ENCODE measurements at regions not wholly inside any gene's neighbourhood (a gene's known extent, or its start where the extent isn't known, plus 50 kb on each side); places are given as distances from the start of the nearest gene placed in this dataset.

DNA sequence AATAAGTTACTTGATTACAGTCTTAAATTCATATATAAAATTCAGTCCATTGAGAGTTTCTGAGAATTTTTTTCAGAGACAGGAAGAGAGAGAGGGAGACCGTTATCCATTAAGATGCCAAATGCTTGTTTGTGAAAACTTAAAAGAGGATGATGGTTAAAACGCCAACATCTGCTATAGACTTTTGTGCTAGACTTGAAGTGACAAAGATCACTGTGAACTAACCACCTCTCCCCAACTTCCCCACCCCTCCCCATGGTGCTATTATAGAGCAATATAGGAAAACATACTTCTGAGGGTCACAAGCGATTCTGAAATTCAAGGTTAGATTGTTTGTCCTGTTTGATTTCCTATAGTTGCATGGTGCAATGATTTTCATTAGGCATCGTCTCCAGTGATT is 440.8 kb downstream of the RMST start:
- Histone ChIP-seq H2BK120ac (ENCODE audit: low read depth, low read length, poor library complexity, severe bottlenecking) (no peak overlapping the region), H2BK15ac (ENCODE audit: low read depth, low read length) (no peak overlapping the region), H2AFZ (ENCODE audit: low read length) (no peak overlapping the region), H4K8ac (replicated peaks; ENCODE audit: insufficient read length, low read depth, low read length) (no peak overlapping the region), H4K20me1 (ENCODE audit: control insufficient read depth, insufficient read depth, insufficient read length) (no peaks in the 10 kb centered on the region), H3K79me2 (ENCODE audit: insufficient read depth, low read length) (no peaks in the 10 kb centered on the region), H3K27ac (ENCODE audit: insufficient read length, low read depth, low read length) (no peak overlapping the region), H3K23me2 (ENCODE audit: insufficient read length, low read depth, low read length, poor library complexity, severe bottlenecking) (no peaks in the 10 kb centered on the region), H3K4me1 (ENCODE audit: insufficient read depth, low read length) (no peaks in the 10 kb centered on the region), H3K4me2 (ENCODE audit: insufficient read depth, insufficient read length, low read length) (no peak overlapping the region), H2AK5ac (ENCODE audit: insufficient read length, low read length) (no peak overlapping the region), H3K9me3 (ENCODE audit: control insufficient read depth, low read depth, low read length) (no peaks in the 10 kb centered on the region), H4K5ac (ENCODE audit: insufficient read length, low read depth, low read length) (no peak overlapping the region), H3K79me1 (ENCODE audit: insufficient read depth, low read depth, low read length, poor library complexity, severe bottlenecking) (no peaks in the 10 kb centered on the region), H2BK12ac (ENCODE audit: insufficient read length, low read depth, low read length) (no peak overlapping the region), H3K9ac (ENCODE audit: extremely low read depth, insufficient read length, low read length) (no peak overlapping the region), H3K18ac (ENCODE audit: insufficient read length, low read depth, low read length) (no peak overlapping the region), H2BK5ac (ENCODE audit: insufficient read length, low read length) (no peak overlapping the region), H2BK20ac (ENCODE audit: low read depth, low read length, poor library complexity, severe bottlenecking) (no peak overlapping the region), H3K27me3 (ENCODE audit: insufficient read depth, low read length) (no peaks in the 10 kb centered on the region), H3T11ph (ENCODE audit: low read length) (no peak overlapping the region), H3K4ac (ENCODE audit: low read depth, low read length) (no peak overlapping the region), H3K56ac (ENCODE audit: insufficient read length, low read depth, low read length) (no peak overlapping the region), H3K23ac (ENCODE audit: insufficient read length, low read depth, low read length) (no peak overlapping the region), H4K91ac (ENCODE audit: insufficient read length, low read depth, low read length) (no peak overlapping the region), H3K14ac (ENCODE audit: insufficient read depth, low read length) (no peak overlapping the region)
- Mint-ChIP-seq H3K4me3 (no peak overlapping the region), H3K27me3 (ENCODE audit: low read depth) (no peaks in the 10 kb centered on the region), H3K9me3 (no peaks in the 10 kb centered on the region), H3K4me1 (peaks cover 0 to 2% of the 10 kb centered on the region in 2 experiments; a peak in 1 of 4 replicates), H3K36me3 (ENCODE audit: insufficient read depth in 1 of 3, low read depth in 3 of 3) (no peaks in the 10 kb centered on the region), H3K27ac (no peak overlapping the region)
- no CpG with 5 or more reads among the region's 4 CpGs for WGBS (ENCODE audit: extremely low coverage, insufficient read length, low lambda C conversion rate)
- TF ChIP-seq, protein P1, sequence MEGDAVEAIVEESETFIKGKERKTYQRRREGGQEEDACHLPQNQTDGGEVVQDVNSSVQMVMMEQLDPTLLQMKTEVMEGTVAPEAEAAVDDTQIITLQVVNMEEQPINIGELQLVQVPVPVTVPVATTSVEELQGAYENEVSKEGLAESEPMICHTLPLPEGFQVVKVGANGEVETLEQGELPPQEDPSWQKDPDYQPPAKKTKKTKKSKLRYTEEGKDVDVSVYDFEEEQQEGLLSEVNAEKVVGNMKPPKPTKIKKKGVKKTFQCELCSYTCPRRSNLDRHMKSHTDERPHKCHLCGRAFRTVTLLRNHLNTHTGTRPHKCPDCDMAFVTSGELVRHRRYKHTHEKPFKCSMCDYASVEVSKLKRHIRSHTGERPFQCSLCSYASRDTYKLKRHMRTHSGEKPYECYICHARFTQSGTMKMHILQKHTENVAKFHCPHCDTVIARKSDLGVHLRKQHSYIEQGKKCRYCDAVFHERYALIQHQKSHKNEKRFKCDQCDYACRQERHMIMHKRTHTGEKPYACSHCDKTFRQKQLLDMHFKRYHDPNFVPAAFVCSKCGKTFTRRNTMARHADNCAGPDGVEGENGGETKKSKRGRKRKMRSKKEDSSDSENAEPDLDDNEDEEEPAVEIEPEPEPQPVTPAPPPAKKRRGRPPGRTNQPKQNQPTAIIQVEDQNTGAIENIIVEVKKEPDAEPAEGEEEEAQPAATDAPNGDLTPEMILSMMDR (conservative IDR thresholded peaks at IDR 0.05), result no peak
- no peak for DNase-seq

Measured in H9 (cell line).